ENCODE measurements at regions not wholly inside any gene's neighbourhood (a gene's known extent, or its start where the extent isn't known, plus 50 kb on each side); places are given as distances from the start of the nearest gene placed in this dataset.
"Not testable (repeated sequence)": the region's sequence is repeated elsewhere in the genome, so short reads cannot be mapped to it uniquely, and the experiment has no call there.

DNA sequence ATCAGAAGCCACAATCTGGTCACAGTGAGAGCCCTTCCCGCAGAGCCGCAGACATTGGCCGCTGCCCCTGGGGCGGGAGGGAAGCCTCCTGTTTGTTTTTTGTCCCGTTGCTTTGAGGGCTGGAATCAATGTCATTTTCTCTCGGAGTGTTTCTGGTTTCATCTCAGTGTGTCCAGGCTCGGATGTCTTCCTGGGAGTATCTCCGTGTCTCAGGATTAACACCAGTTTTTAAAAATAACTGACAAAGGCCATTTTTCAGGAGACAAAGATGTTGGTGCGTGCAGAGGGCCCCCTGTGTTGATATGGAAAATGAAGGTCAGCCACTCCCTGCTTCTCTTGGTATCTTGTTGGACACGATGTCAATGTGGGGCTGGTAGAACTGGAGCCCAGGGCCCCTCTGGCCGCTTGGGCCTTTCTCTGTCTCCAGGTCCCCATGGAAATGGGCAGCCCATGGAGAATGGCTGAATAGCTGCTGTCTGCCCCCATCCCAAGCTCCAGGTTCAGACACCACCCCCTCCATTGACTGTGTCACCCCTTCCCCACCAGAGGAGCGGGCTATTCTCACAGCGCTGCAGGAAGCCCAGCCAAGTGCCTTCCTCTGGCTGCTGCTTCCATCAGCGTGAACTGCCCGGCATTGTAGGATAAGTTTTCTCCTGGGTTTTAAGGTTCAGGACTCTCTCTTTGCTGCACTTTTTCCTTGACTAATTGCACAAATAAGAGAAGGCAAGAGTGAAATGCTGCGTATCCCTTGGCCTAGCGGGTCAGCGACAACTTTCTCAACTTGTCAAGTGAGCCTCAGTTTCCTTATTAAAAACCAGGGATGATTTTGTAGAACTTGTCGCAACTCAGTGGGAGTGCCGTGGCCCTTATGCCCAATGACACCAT is 72.2 kb upstream of the METTL9 start:
- DNase-seq (ENCODE audit: insufficient read length) = no peak
- TF ChIP-seq POLR2A (IDR thresholded peaks at IDR 0.05; ENCODE audit: low read depth, low read length) (no peak), POLR2AphosphoS5 (IDR thresholded peaks at IDR 0.05; ENCODE audit: low read depth, low read length) (no peak), TAF1 (IDR thresholded peaks at IDR 0.05; ENCODE audit: borderline replicate concordance, low read depth, low read length) (no peak)
- no peak for FAIRE-seq

DNA sequence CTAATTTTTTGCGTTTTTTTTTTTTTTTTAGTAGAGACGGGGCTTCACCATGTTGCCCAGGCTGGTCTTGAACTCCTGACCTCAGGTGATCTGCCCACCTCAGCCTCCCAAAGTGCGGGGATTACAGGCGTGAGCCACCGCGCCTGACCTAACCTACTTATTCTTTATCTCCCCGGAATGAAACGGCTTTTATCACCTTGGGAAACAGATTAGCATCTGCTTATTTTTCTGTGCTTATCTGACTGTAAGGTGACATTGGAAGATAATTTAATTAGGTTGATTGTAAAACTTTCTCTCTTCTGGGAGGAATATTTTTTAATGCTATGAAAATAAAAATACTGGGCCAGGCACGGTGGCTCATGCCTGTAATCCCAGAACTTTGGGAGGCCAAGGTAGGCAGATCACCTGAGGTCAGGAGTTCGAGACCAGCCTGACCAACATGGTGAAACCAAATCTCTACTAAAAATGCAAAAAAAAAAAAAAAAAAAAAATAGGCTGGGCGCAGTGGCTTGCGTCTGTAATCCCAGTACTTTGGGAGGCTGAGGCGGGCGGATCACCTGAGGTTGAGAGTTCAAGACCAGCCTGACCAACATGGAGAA is 70.2 kb upstream of the METTL9 start:
- DNase-seq (ENCODE audit: insufficient read length); FAIRE-seq: not testable (repeated sequence)

DNA sequence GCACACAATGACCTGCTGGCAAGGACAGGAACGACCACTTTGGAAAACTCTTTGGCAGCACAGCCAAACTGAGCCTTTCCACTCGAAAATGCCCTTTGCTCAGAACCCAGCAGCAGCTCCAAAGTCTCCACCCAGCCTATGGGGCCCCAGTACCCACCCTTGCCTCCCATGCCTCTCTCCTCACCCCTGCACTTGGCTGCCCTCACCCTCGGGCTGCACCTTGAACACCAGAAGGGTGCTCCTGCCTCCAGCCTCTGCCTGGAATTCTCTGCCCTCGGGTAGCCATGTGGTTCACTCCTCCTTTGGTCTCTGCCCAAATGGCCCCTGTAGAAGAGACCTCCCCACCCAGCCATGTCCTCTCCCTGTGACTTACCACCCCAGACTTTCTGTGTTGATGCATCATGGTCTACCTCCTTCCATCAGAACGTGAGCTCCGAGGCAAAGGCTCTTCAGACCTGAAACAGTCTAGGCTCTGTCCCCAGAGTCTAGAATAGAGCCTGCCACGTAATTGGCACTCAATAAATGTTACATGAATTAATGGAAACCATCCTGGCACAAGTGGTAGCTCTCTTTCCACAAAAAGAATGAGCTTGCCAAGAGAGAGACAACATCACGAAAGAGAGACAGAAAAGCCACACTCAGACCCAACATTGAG is 68.5 kb upstream of the METTL9 start:
- DNase-seq (ENCODE audit: insufficient read length); FAIRE-seq: not testable (repeated sequence)

DNA sequence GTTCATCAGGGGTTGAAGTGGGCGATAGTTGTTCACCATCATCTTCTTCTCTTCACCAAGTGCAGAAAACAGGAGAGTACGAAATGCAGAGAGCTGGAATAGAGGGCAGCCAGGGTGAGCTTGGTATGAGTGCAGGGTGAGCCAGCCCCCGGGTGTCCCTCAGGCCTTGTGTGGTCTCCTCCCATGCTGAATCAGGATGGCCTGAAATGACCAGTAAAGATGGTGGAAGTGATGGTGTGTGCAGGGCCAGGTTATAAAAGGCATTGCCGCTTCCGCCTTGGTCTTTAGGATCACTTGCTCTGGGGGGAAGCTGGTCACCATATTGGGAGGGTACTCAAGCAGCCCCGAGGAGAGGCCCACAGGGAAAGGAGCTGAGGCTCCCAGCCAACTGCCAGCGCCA is 66.4 kb upstream of the METTL9 start:
- DNase-seq (ENCODE audit: insufficient read length); FAIRE-seq: not testable (repeated sequence)

DNA sequence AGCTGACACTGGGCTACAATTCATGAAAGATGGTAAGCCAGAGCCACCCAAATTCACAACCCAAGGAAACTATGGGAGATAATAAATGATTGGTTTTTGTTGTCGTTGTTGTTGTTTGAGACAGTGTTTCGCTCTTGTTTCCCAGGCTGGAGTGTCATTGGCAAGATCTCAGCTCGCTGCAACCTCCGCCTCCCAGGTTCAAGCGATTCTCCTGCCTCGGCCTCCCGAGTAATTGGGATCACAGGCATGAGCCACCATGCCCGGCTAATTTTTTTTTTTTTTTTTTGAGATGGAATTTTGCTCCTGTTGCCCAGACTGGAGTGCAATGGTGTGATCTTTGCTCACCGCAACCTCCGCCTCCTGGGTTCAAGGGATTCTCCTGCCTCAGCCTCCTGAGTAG is 65.9 kb upstream of the METTL9 start:
- not testable (repeated sequence) for DNase-seq (ENCODE audit: insufficient read length); FAIRE-seq

DNA sequence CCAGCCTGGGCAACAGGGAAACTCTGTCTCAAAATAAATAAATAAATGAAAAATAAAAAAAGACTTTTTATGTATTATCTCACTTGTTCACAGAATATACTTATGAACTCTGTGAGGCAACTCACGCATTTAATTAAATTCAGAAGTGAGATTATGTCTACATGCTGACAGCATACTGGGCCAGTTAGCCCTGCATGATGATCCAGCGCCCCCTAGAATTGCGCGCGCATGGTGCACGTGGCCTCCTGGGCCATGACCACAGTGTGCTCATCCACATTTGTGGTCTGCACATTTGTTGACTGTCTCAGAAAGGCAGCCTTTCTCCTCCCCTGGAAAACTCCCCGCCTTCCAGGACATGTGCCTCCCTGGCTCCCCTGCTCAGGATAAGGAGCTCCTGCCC is 64.8 kb upstream of the METTL9 start:
- not testable (repeated sequence) for DNase-seq (ENCODE audit: insufficient read length); FAIRE-seq

DNA sequence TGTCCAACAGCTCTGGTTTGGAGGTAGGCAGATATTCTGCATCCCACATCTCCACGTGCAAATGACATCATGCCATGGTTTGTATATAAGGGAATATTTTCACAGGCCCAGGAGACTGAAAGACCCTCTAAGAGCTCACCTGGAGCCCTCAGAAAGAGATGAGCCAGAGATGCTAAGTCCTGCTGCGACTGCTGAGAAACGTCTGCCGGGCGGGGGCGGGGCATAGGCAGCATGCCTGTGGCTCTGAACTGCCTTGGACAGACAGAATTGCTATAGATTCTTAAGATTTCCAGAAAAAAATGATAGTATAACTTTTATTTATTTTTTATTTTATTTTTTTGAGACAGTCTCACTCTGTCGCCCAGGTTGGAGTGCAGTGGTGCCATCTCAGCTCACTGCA is 64.2 kb upstream of the METTL9 start:
- FAIRE-seq; DNase-seq (ENCODE audit: insufficient read length): not testable (repeated sequence)

DNA sequence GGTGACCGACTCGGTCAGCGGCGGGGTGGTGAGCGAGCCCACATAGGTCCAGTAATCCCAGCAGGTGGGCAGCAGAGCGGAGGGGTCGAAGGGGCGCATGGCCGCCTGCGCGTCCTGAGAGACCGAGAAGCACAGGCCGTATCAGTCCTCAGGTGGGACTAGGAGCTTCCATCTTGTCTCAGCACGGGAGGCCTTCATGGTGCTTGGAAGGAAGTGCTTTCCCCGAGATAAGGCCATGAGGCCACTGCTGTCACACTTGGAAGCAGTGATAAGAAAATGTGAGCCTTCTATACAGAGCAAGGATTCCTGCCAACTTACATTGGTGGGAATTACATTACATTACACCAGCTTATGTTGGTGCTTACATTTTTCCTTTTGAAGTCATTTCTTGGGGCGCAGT is 62.6 kb upstream of the METTL9 start:
- not testable (repeated sequence) for DNase-seq (ENCODE audit: insufficient read length); FAIRE-seq

DNA sequence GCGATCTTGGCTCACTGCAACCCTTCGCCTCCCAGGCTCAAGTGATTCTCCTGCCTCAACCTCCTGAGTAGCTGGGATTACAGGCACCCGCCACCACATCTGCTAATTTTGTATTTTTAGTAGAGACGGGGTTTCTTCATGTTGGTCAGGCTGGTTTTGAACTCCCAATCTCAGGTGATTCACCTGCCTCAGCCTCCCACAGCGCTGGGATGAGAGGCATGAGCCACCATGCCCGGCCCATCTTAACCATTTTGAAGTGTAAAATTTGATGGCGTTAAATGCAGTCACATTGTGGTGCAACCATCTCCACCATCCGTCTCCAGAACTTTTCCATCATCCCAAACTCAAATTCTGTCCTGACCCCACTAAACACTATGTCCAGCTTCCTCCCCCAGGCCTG is 61.8 kb upstream of the METTL9 start:
- not testable (repeated sequence) for DNase-seq (ENCODE audit: insufficient read length); FAIRE-seq

DNA sequence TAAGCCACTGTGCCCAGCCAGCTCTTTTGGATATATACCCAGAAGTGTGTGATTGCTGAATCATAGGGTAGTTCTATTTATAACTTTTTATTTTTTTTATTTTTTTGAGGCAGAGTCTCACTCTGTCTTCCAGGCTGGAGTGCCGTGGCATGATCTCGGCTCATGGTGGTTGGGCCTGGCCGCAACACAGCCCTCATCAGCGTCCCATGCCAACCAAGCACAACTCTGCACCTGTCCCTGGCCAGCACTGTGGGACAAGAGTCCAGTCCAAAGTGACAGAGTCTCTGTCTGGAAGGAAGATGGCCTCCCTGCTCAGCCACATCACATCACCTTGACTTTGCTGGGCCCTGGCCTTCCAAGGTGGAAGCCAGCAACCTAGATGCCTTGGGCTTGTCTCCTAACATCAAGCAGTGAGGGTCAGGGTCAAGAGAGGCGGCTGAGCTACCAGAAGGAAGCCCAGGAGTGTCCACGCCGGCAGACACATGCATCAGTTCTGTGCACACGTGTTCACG is 60.2 kb upstream of the METTL9 start:
- FAIRE-seq; DNase-seq (ENCODE audit: insufficient read length): not testable (repeated sequence)

DNA sequence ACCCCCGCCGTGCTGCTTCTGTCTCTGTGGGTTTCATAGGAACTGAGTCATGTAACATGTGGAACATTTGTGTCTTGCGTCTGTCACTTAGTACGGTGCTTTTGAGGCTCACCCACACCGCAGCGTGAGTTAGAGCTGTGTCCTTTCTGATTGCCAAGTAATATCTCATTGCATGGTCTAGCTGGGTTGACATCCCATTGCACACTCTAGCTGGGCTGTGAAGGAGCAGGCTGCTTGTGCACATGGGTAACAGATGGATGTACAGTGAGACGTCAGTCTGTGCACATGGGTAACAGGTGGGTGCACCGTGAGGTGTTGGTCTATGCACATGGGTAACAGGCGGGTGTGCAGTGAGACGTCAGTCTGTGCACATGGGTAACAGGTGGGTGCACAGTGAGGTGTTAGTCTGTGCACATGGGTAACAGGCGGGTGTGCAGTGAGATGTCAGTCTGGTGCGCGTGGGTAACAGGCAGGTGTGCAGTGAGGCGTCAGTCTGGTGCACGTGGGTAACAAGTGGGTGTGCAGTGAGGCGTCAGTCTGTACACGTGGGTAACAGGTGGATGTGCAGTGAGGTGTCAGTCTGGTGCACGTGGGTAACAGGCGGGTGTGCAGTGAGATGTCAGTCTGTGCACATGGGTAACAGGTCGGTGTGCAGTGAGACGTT is 58.5 kb upstream of the METTL9 start:
- FAIRE-seq = peak; percentile 91
- DNase-seq (ENCODE audit: insufficient read length) = not testable (repeated sequence)

DNA sequence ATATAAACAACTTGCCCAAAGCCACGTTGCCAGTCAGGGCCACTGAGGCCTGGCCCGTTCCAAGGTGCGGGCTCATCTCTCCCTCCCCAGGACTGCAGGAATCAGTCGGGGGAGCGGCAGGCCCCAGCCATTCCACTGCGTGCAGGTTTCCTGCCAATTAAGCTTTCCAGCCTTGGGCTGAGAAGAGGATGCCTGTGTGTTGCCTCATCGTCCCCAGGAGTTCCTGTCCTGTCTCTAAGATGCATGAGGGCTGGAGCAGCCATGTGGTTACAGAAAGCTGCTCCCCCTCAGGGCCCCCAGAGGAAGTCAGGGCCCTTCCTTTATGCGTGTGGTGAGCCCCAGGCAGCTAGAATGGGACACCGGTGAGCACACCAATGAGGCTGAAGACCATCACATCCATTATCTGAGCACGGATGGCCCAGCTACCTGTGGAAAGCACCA is 57.7 kb upstream of the METTL9 start:
- peak; percentile 60 for FAIRE-seq
- not testable (repeated sequence) for DNase-seq (ENCODE audit: insufficient read length)

DNA sequence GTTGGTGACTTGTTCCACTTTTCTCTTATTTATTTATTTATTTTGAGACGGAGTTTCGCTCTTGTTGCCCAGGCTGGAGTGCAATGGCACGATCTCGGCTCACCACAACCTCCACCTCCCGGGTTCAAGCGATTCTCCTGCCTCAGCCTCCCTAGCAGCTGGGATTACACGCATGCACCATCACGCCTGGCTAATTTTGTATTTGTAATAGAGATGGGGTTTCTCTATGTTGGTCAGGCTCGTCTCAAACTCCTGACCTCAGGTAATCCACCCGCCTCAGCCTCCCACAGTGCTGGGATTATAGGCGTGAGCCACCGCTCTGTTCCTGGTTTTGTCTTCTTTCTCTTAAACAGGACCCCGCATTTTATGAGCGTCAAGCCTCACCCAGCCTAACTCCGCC is 57.3 kb upstream of the METTL9 start:
- FAIRE-seq; DNase-seq (ENCODE audit: insufficient read length): not testable (repeated sequence)

DNA sequence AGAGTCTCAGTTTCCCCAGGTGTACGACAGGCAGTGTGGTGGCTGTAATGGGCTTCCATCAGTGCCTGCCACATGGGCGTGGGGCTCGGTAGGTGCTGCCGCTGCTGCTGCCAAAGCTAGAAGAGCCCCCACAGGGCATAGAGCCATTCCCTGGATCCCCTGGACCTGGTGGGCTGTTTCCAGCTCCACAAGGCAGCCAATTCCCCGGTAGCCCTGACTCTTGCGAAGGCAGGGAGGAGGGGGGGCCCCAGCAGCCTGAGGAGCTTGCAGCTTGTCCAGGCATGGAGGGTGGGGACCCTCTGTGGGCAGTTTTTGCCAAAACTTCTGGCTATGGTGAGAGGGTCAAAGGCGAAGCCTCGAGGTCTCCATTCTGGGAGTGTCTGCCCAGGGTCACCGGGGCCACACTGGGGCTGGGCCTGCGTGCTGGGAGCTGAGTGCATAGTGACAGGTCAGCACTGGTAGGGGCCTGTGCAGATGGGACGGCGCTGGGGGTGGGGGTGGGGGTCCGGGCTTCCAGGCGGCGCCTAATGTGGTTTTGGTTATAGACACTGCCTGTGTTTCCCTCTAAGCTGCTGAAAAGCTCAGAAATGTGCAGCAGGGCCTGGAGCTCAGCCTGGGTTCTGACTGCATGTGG is 56.8 kb upstream of the METTL9 start:
- DNase-seq (ENCODE audit: insufficient read length); FAIRE-seq: not testable (repeated sequence)

DNA sequence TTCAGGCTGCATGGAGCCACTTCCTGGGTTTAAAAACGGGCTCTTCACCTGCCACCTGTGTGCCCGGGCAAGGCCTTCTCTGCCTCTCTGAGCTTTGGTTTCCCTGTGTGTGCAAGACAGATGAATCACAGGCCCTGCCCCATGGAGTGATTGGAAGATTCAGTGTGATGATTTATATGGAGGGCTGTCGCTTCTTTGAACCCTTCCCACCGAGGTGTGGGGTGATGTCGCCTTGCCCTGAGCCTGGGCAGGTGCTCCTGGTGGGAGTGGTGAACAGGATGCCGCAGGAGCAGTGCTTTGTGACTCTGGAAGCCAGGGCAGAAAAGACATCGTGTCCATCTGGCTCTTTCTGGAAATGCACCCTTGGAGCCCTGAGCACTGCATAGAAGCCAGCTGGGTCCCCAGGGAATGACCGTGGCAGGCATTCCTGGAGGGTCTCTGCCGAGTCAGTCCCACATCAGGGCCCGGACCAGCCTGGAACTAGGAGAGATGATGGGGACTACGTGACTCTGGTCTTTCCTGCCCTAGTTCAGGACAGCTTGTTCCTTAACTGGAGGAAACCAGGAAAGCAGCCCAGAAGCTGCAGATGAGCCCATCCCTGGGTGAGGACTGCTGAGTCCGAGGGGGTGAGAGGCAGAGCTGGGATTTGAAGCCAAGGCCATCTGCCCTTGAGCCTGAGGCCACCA is 56.1 kb upstream of the METTL9 start:
- not testable (repeated sequence) for DNase-seq (ENCODE audit: insufficient read length)

DNA sequence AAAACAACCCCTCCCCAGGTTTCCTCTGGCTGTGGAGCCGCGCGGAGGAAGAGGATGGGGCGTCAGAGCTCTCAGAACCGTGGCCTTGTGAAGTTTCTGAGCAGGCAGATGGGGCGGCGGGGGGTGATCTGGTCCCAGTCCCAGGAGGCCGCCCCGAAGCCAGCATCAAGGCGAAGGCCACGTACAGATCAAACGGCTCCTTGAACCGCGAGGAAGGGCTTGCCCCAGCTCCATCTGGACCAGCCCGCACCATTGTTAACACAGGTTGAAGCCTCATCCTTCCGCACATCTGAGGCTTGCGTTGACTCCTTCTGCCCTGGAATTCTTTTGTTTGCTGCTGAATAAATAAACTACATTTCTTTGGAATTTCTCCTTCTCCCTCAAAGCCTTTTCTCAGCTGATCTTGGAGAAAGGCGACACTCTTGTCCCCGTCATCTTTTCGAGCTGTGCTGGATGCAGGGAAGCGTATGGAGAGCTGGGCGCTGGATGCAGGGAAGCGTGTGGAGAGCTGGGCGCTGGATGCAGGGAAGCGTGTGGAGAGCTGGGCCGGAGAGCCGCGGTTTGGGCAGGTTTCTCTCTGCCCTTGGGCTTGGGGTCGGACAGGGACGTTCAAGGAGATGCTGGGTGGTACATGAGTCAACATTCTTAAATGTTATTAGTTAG is 53.6 kb upstream of the METTL9 start:
- not testable (repeated sequence) for FAIRE-seq; DNase-seq (ENCODE audit: insufficient read length)

More for the DNA sequence above, 56.1 kb upstream of the METTL9 start:
- FAIRE-seq = not testable (repeated sequence)

DNA sequence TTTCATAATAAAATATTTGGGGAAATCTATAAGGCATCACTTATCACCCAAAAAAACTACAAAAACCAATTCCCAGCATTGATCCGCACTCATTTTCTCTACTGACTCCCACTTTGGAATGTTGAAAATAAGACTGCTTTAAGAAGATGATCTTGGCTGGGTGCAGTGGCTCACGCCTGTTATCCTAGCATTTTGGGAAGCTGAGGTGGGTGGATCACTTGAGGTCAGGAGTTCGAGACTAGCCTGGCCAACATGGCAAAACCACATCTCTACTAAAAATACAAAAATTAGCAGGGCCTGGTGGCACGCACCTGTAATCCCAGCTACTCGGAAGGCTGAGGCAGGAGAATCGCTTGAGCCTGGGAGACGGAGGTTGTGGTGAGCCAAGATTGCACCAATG is 50.0 kb upstream of the METTL9 start:
- not testable (repeated sequence) for DNase-seq (ENCODE audit: insufficient read length); FAIRE-seq

Measured in GM12892 (cell line).